Esophagus squamous epithelium (tissue), 4 donors: ENCODE measurements at regions not wholly inside any gene's neighbourhood (a gene's known extent, or its start where the extent isn't known, plus 50 kb on each side); places are given as distances from the start of the nearest gene placed in this dataset.

Source experiments
- CTCF ChIP-seq, 6 experiments: fragments of 450-650 bp in 4 of 6; fragments of 200-600 bp in 2 of 6; sonication (generic) in 2 of 6; IDR thresholded peaks; one replicate each; pipeline ENCODE4 v1.5.1; 2016 to 2019; ENCODE audit warnings: antibody characterized with exemption in 6 of 6, mild to moderate bottlenecking in 4 of 6, moderate library complexity in 4 of 6
- POLR2A ChIP-seq, 4 donors: fragments of 450-650 bp; IDR thresholded peaks; one replicate each; pipeline ENCODE4 v1.6.1; 2017; ENCODE audit warnings: antibody characterized with exemption in 4 of 4, mild to moderate bottlenecking in 4 of 4, moderate library complexity in 3 of 4

GRCh38 chr4:163070023-163070422 lies 96.7 kb downstream of the NAF1 start:
- TF ChIP-seq CTCF (IDR thresholded peaks at IDR 0.05) (no peak), POLR2A (IDR thresholded peaks at IDR 0.05) (no peak)
